Left cardiac atrium (tissue), 4 donors: ENCODE measurements at regions not wholly inside any gene's neighbourhood (a gene's known extent, or its start where the extent isn't known, plus 50 kb on each side); places are given as distances from the start of the nearest gene placed in this dataset.
A peak's percentile ranks its signal among the peaks of the same experiment; 100 is the strongest.

ENCODE experiments used
- ATAC-seq, 2 donors: fragments of 200-7000 bp; cut with Tn5 transposase; one replicate each; pipeline ENCODE4 v1.9.1; 2020; ENCODE audit warnings: mild to moderate bottlenecking in 2 of 2, moderate library complexity in 2 of 2
- DNase-seq: peaks from one replicate; pipeline ENCODE4 v3.0.0-alpha.2; 2020
- intact Hi-C, 2 donors: fragments of 100-400 bp; cut with DNase I; formaldehyde crosslinking; loops; one replicate each; pipeline versions ENCODE4 v1.14.1 to v1.15.1; 2022 to 2023
- donor health status: DM: no; HTN: yes; CAD: no.
- donor health status: DM: no; HTN: yes; CAD: no; lungs with severe emphysema.
- donor health status: DM: yes; HTN: yes; CAD: no.
- donor health status: Dilated cardiomyopathy.

DNA sequence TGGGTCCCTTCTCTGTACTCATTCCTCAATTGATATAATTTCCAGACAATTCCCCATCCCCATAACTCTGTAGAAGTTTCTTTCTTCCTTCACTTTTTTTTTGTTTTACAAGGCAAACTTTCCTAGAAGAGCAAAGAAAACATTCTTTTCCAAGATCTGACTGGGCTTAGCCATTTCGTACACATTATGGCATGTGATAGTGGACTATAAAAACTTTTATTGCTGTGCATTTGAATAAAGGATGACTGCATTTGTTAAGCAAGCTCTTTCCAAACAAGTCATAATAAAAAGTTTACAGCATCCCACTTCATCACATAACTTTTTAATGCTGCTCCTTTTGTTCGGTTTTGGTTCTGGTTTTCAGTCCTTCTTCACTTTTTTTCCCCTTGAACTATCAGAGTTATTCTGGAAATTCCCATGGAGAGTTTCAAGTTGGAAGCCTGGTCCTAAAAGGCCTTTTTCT is 231.0 kb upstream of the HMGA2 start:
- DNase-seq: no peak
- no peak for ATAC-seq
- intact Hi-C loops: no loop called here

DNA sequence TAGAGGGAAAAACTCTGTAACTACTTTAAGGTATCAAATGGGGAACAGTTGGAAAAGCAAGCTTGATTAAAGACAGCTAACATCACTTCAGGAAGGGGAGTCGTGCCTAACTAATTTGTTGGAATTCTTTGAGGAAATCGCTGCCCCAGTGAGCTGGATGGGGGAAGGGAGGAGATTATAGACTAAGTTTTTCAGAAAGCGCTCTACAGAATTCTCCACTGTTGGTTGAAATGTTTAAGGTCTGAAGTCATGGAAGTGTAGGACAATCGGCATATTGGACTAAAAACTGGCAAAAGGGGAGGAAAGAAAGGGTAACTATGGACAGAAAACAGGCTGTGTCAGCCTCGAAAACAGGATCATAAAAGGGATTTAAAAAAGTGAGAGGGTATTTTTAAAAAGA is 229.9 kb upstream of the HMGA2 start:
- ATAC-seq: no peak
- DNase-seq: no peak
- intact Hi-C loops: no loop called here

DNA sequence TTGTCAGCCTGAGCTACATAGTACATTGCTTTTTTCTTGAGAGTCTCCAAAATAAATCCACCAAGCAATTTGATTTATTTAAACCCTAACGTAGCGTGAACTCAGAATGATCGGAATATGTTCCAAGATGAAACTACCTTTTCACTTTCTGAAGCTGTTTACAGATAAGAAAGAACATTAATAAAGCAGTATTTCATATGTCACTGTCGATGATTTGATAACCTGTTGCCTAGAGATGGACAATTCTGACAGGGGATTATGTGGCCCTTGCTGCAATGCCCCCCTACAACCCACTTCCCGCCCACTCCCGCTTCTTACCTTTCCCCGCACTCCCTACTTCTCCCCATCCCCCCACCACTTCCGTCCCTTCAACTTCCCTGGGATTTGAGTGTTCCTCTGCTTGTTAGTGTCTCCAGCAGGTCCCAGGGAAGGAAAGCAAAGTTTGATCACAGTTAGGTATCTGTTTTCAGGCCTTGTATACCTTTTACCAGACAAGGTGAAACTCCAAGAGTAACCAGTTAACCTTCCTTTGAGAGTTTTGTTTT is 229.2 kb upstream of the HMGA2 start:
- intact Hi-C loops: no loop called here
- ATAC-seq (no peak), DNase-seq (no peak)

DNA sequence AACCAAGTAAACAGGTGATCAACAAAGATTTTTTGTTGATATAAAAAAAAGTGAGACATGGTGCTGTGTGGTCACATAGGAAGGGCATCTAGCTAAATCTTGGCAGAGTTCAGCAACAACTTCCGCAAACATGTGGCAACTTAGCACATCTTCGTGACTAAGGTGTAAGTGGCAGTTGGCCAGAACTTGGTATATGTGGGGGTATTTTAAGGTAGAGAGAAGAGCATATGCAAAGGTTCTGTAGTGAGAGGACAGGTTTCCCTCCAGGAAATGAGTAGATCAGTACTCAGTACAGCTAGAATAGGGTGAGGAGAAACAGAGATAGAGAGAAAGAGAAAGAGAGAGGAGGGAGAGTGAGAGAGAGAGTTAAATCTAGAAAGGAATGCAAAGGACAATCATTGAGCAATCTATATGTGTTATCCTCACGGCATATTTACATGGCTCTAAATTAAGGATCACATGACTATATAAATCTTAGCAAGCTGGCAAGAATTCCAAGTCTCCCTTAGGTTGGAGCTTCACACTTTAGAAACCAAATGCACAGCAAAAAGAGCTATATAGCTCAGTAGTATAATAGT is 227.7 kb upstream of the HMGA2 start:
- no peak for ATAC-seq
- no peak for DNase-seq
- intact Hi-C loops: no loop called here

DNA sequence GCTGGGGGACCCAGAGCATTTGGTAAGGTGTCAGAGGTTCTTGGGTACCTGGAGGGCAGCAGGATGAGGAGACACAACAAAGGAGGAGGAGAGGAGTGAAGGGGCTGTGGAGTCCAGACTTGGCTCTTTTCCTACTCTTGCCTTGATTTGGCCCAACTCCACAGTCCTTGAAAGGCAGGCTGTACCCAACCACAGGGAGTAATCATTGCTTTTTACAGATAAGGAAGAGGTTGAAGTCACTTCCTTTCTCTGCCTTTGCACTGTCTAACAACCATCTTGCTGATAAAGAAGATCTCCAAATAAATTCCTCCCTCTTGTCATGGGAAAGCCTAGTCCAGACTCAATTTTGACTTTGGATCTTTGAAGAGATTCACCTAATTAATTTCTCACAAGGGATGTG is 226.8 kb upstream of the HMGA2 start:
- no peak for DNase-seq
- ATAC-seq: no peak
- intact Hi-C loops: no loop called here

DNA sequence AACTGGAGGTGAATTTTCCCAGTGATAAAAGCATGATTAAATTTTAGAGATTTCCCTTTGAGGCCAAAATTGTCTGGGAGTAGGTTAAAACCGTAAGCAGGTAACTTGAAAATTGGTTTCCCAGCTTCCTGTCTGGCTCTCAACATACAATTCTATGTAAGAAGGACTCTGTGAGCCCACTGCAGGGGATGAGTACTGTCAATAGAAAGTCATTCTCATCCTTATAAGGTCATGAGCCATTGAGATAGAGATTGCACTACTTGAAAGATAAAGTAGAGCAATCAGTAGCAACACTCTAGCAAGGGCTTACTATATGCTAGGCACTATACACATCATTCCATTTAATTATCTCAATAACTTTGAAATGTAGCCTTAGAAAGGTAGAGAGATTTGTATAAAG is 225.6 kb upstream of the HMGA2 start:
- no peak for ATAC-seq
- no peak for DNase-seq
- intact Hi-C loops: no loop called here

DNA sequence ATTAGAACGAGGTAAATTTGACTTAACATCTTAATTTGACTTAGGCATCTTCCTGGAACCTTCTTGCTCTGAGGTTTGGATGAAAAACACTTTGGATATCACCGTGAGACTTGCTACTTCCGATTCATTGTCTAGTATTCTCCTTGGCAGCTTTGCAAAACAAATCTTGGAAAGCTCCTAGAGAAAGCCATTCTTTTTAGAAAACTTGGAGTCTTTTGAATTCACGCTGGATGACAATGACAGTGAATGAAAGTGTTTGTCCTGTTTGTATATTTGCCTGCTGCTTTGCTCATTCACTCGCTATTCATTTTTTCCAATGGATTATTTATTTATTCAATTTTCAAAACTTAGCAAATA is 222.1 kb upstream of the HMGA2 start:
- intact Hi-C loops: loop anchor here in 1 of 2 donors (5.0 kb wide), 1 partner anchor 380 kb away; no protein-coding TSS in a partner anchor
- ATAC-seq (no peak), DNase-seq (no peak)

DNA sequence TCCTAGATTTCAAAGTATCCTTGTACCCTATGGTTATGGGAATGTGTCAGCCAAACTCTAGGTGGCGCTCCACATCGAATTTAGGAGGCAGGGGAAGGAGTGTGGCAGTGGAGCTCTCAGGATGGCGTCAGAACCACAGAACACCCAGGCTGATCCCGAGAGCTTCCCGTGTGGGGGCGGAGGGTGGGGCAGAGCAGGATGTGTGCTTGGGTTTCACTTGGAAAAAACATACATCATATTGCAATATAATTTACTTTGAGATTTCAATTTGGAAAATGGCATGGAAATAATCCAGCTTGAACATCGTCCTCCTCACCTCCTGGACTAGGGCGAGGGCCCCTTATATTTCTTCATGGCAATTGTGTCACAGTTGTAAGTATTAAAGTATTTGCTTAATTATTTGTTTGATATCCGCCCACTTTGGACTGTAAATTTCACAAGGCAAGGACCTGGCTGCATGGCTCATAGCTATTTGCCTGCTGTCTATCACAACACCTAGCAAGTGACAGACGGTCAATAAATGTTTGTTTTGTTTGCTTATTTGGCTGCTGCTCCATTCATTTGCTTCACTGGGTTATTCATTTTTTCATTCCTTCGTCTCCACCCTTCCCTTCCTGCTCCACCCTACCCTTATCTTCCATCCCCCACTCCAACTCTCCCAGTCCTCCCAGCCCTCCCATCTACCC is 221.5 kb upstream of the HMGA2 start:
- intact Hi-C loops: loop anchor here in 1 of 2 donors (5.0 kb wide), 1 partner anchor 380 kb away; no protein-coding TSS in a partner anchor
- DNase-seq (peak; percentile 85), ATAC-seq (peak; percentile 94 to 98)

DNA sequence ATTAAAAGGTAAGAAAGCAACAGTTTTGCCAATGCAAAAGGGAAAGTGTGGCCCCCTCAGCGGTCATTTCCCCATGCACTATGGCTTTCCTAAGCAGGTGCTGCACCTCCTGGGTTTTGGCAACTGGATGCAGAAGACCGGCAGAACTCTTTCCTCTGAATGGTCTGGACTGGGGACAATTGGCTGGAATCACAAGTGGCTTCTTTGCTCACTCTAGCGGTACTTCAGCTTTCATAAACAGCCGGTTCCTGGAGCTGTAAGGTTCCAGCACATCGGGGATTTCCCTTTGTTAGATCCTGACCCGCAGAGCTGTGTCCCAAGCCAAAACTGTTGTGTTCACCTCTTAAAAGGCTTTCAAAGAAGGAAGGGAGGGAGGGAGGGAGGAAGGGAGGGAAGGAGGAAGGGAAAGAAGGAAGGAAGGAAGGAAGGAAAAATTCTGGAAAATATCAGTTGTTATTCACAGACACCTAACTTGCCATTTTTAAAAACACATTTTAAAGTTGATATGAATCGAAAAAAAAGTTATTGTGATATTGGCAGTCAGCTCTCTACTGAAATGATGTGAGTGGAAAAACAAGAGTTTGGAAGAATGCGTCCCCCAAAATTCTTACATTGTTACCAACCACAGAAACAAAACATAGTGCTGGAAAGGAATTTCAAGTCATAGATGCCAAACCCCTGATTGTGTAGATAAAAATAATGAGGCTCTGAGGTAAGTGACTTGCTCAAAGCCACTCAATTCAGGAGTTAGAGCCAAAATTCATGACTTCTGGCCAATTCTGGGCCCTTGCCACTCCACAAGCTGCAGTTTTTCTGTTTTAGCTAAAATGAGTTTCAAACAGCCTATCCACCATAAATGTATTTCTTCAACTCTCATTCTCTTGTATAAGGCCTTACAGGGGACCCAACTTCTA is 220.6 kb upstream of the HMGA2 start:
- DNase-seq (peak; percentile 22), ATAC-seq (peak; percentile 82 to 88)
- intact Hi-C loops: loop anchor here in 1 of 2 donors (5.0 kb wide), 1 partner anchor 379 kb away; no protein-coding TSS in a partner anchor

DNA sequence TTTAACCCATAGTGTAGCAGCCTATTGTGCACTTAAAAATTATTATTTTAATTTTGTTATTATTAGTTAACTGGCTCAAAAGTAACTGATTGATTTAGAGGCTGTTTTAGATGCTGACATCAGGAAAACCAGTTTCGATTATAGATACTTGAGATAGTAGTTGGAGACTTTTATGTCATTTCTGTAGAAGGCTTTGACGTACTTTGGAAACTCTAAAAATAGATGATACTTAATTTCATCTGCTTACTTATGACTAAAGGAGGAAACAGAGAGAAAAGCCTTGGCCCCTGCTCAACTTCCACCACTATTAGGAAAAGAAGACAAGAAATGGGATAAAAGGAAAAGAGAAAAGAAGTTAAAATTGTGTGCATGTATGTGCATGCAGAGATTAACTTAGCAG is 219.3 kb upstream of the HMGA2 start:
- ATAC-seq: no peak
- no peak for DNase-seq
- intact Hi-C loops: no loop called here

DNA sequence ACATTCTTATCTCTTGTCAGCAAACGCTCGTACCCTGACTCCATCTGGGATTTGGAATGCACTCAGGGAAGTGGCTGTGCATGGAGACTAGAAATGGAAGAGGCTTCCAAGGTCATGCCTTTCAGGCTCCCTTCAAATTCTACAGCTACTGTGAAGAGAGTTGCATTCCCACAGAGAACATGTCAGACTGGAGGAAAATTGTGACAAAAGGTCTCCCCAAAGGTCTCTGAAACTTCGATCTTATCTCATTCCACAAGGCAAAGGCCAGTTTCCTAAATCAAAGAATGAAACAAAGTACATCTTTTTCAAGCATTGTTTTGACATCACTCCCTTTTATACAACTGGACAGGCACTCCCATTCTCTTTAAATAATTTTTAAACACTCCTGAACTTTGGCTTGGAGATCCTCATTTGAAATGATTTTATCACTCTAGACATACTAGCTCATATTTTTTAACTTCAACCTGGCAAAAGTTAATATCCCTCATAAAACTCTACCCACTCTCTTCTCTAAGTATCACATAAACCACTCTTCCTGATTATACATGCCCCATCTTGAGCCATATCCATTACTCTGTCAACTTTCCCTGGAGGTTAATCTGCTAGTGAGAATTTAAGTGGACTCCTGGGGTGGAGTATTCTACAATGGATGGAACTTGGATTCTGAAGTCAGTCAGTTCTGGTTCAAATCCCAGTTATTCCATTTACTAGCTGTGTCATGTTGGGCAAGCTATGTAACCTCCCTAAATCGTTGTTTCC is 218.1 kb upstream of the HMGA2 start:
- ATAC-seq (no peak), DNase-seq (no peak)
- intact Hi-C loops: no loop called here

DNA sequence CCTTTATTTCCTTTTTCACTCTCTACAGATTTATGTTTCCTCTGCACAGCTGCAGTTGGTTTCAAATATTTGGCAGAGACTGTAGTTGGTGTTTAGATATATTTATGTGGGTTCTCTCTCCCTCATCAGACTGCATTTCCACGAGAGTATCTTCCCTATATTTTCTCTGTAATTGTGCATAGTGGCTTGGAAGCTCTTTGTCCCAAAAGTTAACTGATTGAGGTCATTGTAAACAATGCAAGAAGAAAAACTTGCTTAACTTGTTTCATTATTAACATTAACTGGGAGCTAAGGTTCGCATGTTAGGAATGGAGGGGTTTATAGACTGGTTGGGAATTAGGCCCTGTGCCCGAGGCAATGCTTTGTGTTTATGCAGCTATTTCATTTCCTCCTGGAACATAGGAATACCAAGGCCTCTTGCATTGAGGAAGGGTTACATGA is 216.9 kb upstream of the HMGA2 start:
- DNase-seq (no peak), ATAC-seq (no peak)
- intact Hi-C loops: no loop called here

DNA sequence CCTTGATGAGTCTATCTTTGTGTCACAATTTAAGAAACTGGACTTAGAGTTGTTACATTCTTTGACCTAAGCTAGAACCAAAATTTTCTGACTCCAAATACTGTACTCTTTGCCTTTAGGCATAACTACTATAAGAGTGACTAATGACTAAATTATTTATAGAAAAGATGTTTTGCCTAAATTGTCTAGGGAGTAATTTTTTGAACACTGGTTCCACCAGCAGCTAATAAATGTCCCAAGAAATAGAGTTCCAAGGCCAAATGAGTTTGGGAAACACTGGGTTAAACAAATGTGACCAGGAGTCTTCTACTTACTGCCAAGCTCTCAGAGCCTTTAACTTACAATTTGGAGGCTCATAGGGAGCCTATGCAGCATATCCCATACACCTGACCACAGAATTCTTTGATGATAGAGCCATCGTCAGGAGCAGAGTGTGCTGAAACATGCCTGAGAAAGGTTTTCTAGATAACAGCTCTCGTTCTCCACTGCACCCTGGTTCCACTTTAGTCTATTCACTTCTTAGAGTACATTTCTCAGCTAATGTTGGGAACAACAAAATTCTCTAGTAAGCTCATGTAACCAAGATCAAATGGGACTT is 215.9 kb upstream of the HMGA2 start:
- no peak for DNase-seq
- no peak for ATAC-seq
- intact Hi-C loops: no loop called here

DNA sequence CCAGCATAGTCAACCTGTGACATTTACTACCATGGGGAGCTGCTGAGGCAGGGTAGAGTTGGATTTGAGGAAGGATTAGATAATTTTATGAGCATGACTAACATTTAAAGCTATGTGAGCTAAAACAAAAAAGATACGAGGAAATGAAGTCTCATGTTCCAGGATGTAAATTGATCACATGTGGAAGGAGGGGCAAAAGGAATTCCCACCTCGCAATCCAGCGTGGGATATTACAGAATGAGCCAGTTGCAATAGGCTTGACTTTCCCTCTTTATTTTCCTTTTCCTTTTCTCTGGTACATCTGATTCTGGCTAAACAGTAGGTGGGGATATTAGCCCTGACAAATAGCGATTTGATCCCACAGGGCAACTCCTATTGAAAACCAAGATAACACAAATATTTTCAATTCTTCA is 214.9 kb upstream of the HMGA2 start:
- intact Hi-C loops: no loop called here
- DNase-seq: no peak
- ATAC-seq: no peak

DNA sequence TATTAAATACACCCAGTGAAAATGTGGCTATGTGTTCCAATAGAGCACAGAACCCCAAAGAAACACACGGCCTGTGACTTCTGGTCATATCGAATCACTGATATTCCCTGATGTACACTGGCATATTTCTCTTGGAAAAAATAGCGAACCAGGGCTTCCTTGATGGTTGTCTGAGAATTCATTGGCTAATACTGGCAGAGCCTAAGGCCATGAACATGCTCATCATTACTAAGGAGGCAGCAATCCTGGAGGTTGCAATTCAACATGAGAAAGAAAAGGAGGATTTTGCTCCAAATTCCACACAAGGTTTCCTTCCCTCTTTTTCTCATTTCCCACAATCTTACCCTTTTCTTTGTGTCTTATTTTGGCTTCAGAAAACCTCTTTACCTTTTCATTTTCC is 212.9 kb upstream of the HMGA2 start:
- no peak for DNase-seq
- intact Hi-C loops: no loop called here
- ATAC-seq: no peak

DNA sequence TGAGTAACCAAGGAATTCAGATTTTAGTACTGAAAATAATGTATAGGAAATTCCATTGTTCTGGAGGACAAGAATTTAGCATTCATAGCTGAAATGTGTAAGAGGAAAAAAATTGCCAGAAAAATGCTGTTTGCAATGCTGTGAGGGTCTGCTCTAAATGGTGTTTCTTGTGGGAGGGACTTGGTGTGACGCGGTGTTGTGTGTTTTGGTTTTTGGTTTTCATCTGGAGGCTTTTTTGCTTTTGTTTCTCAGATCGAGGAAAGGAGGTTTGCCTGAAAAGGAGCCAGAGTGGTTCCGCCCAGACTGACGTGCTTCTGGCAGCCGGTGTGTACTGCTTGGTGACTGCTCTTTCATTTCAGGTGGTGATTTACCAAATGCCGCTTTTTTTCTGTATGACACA is 211.8 kb upstream of the HMGA2 start:
- DNase-seq (no peak), ATAC-seq (no peak)
- intact Hi-C loops: no loop called here

DNA sequence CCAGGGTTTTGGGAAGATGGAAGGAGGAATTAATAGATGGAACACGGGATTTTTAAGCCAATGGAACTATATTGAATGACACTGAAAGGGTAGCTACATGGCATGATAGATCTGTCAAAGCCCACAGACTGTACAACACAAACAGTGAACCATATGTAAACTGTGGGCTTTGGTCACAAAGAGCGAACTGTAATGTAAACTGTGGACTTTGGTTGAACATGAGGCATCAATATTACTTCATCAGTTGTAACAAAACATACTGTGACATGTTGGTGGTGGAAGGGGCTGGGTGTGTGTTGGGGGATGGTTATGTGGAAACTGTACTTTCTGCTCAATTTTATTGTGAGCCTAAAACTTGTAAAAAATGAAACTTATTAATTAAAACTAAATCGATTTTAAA is 210.6 kb upstream of the HMGA2 start:
- DNase-seq (no peak), ATAC-seq (no peak)
- intact Hi-C loops: no loop called here

DNA sequence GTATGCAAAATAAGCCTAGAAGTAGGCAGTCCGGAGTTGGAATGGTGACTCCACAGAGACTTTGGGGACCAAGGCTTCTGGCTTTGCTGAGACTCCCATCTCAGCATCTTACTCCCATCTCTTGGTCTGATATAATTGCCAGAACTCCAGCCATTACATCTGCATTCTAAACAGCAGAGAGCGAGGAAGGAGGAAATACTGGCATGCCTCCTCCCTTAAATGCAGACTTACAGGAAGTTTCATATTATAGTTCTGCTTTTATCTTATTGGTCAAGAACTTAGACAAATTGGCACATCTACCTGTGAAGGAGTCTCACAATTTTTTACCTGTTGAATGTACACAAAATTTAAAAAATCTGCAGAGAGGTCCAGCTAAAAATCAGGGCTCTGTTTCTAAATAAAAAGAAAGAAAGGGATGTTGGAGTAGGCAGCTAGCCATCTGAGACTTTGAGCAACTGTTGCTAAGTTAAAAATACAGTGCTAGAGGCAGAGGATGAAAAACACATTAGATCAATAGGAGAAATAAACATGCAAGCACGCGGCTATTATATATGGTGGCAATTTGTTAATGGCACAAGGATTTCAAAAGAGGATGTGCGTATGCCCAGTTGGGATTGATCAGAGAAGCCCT is 209.9 kb upstream of the HMGA2 start:
- DNase-seq: no peak
- ATAC-seq: no peak
- intact Hi-C loops: no loop called here
